A549 (cell line): ENCODE measurements at regions not wholly inside any gene's neighbourhood (a gene's known extent, or its start where the extent isn't known, plus 50 kb on each side); places are given as distances from the start of the nearest gene placed in this dataset.

ENCODE experiments used
- CTCF ChIP-seq: fragments of >200 bp; sonication (Bioruptor Twin); formaldehyde crosslinking; IDR thresholded peaks from 3 replicates; pipeline ENCODE4 v1.5.1; 2016
- KDM1A ChIP-seq: fragments of 200-600 bp; sonication (generic); IDR thresholded peaks from 2 replicates; pipeline ENCODE4 v1.6.1; 2016; ENCODE audit warnings: low read depth, mild to moderate bottlenecking
- MYC ChIP-seq: IDR thresholded peaks from 2 replicates; pipeline ENCODE4 v1.6.1; 2012; ENCODE audit warnings: mild to moderate bottlenecking, inconsistent platforms, low read length, improper control_type of control experiment, borderline replicate concordance
- PBX3 ChIP-seq: IDR thresholded peaks from 2 replicates; pipeline ENCODE4 v1.6.1; 2012

GRCh38 chr2:42949125-42949524, 156.7 kb upstream of the HAAO start:
- TF ChIP-seq MYC (no peak), CTCF (no peak), KDM1A (no peak), PBX3 (no peak)
